ENCODE measurements at regions not wholly inside any gene's neighbourhood (a gene's known extent, or its start where the extent isn't known, plus 50 kb on each side); places are given as distances from the start of the nearest gene placed in this dataset.

DNA sequence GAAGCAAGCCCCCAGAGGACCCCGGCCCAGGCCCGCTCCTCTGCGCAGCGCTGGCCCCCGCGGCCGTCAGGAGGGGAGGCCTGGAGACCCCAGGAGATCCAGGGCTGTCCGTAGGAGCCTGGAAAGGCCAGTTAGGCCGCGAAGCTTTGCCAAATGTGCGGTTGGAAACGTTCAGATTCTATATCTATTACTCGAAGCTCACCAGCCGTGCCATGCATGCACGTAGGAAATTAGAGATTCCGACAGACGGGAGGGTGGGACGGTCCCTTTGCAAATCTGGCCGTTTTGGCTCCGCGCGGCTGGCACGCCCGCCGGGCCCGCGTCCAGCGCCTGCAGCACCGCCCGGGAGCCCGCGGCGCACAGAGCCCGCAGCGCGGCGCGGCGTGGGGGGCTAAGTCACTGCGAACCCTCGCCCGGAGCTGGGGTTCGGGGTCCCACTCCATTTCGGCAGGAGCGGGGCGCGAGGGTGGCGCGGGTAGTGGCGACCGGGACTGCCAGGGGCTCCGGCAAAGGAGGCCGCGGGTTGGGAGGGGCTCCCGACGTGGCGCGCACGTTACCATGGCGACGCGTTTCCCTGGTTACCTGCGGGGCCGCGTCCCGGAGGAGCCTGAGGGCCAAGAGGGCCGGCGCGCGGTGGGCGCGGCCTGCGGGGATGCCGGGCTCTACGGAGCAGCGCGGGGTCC lies 488.6 kb upstream of the SMIM21 start:
- CTCF ChIA-PET (ENCODE audit: unreplicated experiment) = no interaction called here
- Histone ChIP-seq H3K4me1 (ENCODE audit: insufficient read depth, low read length, poor library complexity, severe bottlenecking) (no peaks in the 10 kb centered on the region), H3K79me2 (ENCODE audit: insufficient read depth, low read depth, low read length) (no peaks in the 10 kb centered on the region), H3K36me3 (ENCODE audit: insufficient read depth, low read length) (no peaks in the 10 kb centered on the region), H3K9me2 (ENCODE audit: insufficient read depth, low read length) (no peaks in the 10 kb centered on the region), H2AFZ (ENCODE audit: low read length) (no peak overlapping the region), H3K9me3 (ENCODE audit: low read length) (no peaks in the 10 kb centered on the region), H3K27ac (ENCODE audit: low read depth, low read length, poor library complexity, severe bottlenecking) (no peak overlapping the region), H3K4me2 (ENCODE audit: low read length) (no peak overlapping the region), H4K20me1 (ENCODE audit: insufficient read depth, low read length) (no peaks in the 10 kb centered on the region), H3K4me3 (ENCODE audit: low read depth, low read length, poor library complexity, severe bottlenecking) (no peak overlapping the region)
- no TSS peak for BruUV-seq (replicated peaks)
- intact Hi-C loops (cut with micrococcal nuclease; ENCODE audit: unreplicated experiment) = no loop called here
- POLR2A ChIA-PET = no interaction called here
- no peak for DNase-seq (ENCODE audit: low spot score)
- no peak for TF ChIP-seq EZH2phosphoT487 (IDR thresholded peaks at IDR 0.05; ENCODE audit: borderline replicate concordance, low read depth, low read length)
- TF ChIP-seq, protein P1, sequence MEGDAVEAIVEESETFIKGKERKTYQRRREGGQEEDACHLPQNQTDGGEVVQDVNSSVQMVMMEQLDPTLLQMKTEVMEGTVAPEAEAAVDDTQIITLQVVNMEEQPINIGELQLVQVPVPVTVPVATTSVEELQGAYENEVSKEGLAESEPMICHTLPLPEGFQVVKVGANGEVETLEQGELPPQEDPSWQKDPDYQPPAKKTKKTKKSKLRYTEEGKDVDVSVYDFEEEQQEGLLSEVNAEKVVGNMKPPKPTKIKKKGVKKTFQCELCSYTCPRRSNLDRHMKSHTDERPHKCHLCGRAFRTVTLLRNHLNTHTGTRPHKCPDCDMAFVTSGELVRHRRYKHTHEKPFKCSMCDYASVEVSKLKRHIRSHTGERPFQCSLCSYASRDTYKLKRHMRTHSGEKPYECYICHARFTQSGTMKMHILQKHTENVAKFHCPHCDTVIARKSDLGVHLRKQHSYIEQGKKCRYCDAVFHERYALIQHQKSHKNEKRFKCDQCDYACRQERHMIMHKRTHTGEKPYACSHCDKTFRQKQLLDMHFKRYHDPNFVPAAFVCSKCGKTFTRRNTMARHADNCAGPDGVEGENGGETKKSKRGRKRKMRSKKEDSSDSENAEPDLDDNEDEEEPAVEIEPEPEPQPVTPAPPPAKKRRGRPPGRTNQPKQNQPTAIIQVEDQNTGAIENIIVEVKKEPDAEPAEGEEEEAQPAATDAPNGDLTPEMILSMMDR (conservative IDR thresholded peaks at IDR 0.05; ENCODE audit: low read length) = no peak

DNA sequence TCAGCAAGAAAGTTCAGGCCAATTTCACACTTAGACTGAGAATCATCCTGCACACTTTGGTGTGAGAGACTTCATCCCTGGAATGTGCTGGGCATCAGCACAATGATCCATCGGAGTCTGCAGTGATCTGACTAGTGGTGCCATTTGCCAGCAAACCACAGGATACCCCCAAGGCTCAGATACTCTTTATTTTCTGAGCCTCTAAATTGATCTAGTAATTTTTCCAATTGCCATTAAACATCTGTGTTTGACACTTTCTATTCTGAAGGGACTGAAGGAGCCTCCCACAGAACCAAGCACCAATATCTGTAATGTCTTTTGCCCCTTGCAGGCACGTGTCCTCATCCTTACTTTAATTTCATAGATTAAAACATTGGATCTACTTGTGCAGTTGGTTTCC lies 485.3 kb upstream of the SMIM21 start:
- intact Hi-C loops (cut with micrococcal nuclease; ENCODE audit: unreplicated experiment) = no loop called here
- BruUV-seq (replicated peaks) = no TSS peak
- TF ChIP-seq, protein P1 (conservative IDR thresholded peaks at IDR 0.05; ENCODE audit: low read length) = no peak
- no peak for TF ChIP-seq EZH2phosphoT487 (IDR thresholded peaks at IDR 0.05; ENCODE audit: borderline replicate concordance, low read depth, low read length)
- no peak for DNase-seq (ENCODE audit: low spot score)
- Histone ChIP-seq H3K36me3 (ENCODE audit: insufficient read depth, low read length) (no peaks in the 10 kb centered on the region), H3K9me2 (ENCODE audit: insufficient read depth, low read length) (no peaks in the 10 kb centered on the region), H3K79me2 (ENCODE audit: insufficient read depth, low read depth, low read length) (no peaks in the 10 kb centered on the region), H2AFZ (ENCODE audit: low read length) (no peak overlapping the region), H3K4me2 (ENCODE audit: low read length) (no peak overlapping the region), H4K20me1 (ENCODE audit: insufficient read depth, low read length) (no peaks in the 10 kb centered on the region), H3K27ac (ENCODE audit: low read depth, low read length, poor library complexity, severe bottlenecking) (no peak overlapping the region), H3K9me3 (ENCODE audit: low read length) (no peaks in the 10 kb centered on the region), H3K4me3 (ENCODE audit: low read depth, low read length, poor library complexity, severe bottlenecking) (no peak overlapping the region), H3K4me1 (ENCODE audit: insufficient read depth, low read length, poor library complexity, severe bottlenecking) (no peaks in the 10 kb centered on the region)
- ChIA-PET CTCF (ENCODE audit: unreplicated experiment) (no interaction called here), POLR2A (no interaction called here)

DNA sequence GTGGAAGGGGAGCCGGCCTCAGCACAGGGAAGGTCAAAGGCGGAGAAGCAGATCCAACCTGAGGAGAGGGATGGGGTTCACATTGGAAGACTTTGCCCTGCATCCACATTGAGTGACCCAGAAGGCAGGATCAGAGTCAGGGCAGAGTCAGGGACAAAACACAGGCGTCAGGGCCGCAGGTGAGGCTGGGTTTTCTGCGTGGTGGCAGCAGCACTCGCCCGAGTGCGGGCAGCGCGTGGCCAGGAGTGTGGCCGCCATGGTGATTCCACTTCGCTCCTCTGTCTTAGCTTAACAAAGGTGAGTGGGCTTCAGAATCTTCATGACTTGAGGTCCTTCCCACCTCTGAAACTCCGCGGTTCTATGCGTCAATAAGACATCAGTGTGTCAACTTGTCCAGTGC lies 476.9 kb upstream of the SMIM21 start:
- Histone ChIP-seq H3K4me1 (ENCODE audit: insufficient read depth, low read length, poor library complexity, severe bottlenecking) (no peaks in the 10 kb centered on the region), H2AFZ (ENCODE audit: low read length) (no peak overlapping the region), H3K27ac (ENCODE audit: low read depth, low read length, poor library complexity, severe bottlenecking) (no peak overlapping the region), H3K4me3 (ENCODE audit: low read depth, low read length, poor library complexity, severe bottlenecking) (no peak overlapping the region), H3K9me2 (ENCODE audit: insufficient read depth, low read length) (no peaks in the 10 kb centered on the region), H3K9me3 (ENCODE audit: low read length) (no peaks in the 10 kb centered on the region), H4K20me1 (ENCODE audit: insufficient read depth, low read length) (no peaks in the 10 kb centered on the region), H3K4me2 (ENCODE audit: low read length) (no peak overlapping the region), H3K36me3 (ENCODE audit: insufficient read depth, low read length) (no peaks in the 10 kb centered on the region), H3K79me2 (ENCODE audit: insufficient read depth, low read depth, low read length) (no peaks in the 10 kb centered on the region)
- CTCF ChIA-PET (ENCODE audit: unreplicated experiment) = no interaction called here
- no TSS peak for BruUV-seq (replicated peaks)
- intact Hi-C loops (cut with micrococcal nuclease; ENCODE audit: unreplicated experiment) = no loop called here
- TF ChIP-seq EZH2phosphoT487 (IDR thresholded peaks at IDR 0.05; ENCODE audit: borderline replicate concordance, low read depth, low read length) = no peak
- TF ChIP-seq, protein P1 (conservative IDR thresholded peaks at IDR 0.05; ENCODE audit: low read length) = no peak
- DNase-seq (ENCODE audit: low spot score) = no peak
- POLR2A ChIA-PET = no interaction called here
